GM19043 (cell line): ENCODE measurements at regions not wholly inside any gene's neighbourhood (a gene's known extent, or its start where the extent isn't known, plus 50 kb on each side); places are given as distances from the start of the nearest gene placed in this dataset.

Experiments
- ATAC-seq: cut with Tn5 transposase; IDR thresholded peaks from one replicate; pipeline ENCODE4 v1.9.1; 2021; ENCODE audit warnings: low read depth; ENCODE audit not compliant: unreplicated experiment

DNA sequence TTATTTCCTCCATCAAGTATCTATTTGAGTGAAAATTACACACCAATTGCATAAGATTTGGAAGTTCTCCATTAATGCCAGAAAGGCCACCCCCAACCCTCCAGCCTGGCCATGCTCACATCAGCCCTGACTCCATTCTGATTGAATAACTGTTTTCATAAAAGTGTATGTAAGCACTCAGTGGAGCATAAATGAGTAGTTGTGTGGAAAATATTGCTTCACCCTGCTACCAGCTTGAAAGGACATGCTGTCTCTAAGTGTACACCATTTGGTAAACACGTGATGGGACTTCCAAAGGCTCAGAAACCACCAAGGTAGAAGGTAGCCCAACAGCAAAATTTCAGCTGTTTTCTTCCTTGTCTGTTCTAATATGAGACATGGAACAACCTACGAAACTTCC is 393.8 kb downstream of the ZNF385D start:
- ATAC-seq = no peak

- ATAC-seq = no peak
Observed at GRCh38 chr3:21356402-21356801, 394.6 kb downstream of the ZNF385D start.

DNA sequence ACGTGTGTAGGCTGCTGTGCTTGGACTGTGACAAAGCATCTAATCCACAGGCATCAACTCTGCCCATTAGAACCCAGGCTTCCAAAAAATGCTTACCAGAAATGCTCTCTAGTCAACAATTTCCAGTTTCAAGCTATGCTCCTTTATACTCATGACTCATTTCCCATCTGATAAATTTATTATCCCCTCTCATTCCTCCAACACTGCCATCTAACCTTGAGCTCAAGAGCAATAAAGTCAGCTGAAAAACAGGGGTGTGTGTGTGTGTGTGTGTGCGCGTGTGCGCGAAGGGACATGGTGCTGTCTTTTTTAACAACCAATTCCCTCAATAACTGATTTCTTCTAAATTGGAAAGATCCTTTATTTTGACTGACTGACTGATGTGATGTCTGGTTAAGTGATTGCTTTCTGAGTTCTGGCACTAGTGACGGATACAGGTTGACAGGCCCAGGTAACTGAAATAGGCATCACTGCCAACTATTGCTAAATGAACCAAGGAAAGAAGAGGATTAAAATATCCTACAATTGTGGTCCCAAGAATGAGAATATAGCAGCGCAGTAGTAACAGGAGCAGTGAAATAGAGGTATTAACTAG is 405.5 kb downstream of the ZNF385D start:
- no peak for ATAC-seq

GRCh38 chr3:21331857-21332256 is 419.2 kb downstream of the ZNF385D start:
- no peak for ATAC-seq

GRCh38 chr3:21331321-21331720 is 419.7 kb downstream of the ZNF385D start:
- ATAC-seq = no peak

GRCh38 chr3:21330293-21330692 is 420.7 kb downstream of the ZNF385D start:
- ATAC-seq = peak; percentile 76

DNA sequence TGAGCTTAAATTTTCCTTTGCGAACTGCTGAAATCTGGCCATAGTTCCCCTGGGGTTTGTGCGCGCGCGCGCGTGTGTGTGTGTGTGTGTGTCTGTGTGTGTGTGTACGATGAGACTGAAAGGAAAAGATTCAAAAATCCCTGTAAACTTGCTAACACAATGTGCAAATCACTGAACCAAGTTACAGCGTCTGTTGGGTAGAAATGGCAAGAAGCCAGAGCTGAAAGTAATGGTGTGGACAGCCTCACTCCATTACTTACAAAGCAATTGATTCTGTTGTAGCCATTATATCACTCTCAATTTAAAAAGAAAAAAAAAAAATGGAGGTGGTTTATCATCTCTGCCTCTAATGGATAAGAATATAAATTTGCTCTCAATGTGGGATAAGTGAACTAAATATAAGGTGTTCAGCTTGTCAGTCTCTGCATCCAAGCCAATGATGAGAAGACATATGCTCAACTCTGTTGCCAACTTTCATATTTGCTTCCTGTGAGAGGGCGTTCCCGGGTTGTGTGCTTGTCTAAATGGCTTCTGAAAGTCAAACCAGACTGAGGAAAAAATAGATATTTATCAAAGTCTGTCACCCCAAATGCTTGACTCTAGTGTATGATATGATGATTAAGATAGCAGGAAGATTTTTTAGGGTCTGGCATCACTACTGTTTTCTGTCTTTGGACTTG is 422.2 kb downstream of the ZNF385D start:
- no peak for ATAC-seq

DNA sequence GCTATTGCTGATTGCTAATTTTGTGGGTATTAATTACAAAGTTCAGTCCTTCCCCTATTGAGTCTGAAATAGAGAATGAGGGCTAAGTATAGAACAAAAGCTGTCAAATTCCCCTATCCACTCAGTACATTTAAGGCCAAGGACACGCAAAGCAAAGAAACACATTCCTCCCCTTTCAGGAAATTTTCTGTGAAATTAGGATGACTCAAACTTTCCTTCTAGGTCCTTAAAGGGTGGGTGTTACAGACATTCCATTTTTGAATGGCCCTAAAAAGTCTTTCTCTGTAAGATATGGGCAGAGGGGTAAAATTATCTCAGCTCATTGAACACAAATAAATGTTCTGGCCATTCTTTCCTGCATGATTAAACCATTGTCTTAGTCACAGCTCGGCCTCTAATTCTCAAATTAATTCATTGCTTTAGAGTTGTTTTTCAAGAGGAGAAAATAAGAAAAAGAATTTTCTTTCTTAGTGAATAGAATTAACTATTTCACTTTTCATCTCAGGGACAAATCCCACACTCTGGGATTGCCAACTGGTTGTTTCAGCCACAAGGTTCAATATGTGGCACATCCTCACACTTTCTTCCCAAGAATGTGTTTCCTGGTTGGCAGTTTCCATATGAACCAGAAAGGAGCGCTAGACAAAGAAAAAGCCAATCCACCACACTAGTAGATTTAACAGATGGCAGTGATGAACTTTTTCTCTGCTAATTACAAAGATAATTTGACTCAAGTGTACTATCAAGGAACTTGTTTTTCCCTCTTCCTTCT is 424.1 kb downstream of the ZNF385D start:
- ATAC-seq = no peak

GRCh38 chr3:21314688-21315087 is 436.3 kb downstream of the ZNF385D start:
- no peak for ATAC-seq

GRCh38 chr3:21310891-21311290 is 440.1 kb downstream of the ZNF385D start:
- ATAC-seq = no peak

DNA sequence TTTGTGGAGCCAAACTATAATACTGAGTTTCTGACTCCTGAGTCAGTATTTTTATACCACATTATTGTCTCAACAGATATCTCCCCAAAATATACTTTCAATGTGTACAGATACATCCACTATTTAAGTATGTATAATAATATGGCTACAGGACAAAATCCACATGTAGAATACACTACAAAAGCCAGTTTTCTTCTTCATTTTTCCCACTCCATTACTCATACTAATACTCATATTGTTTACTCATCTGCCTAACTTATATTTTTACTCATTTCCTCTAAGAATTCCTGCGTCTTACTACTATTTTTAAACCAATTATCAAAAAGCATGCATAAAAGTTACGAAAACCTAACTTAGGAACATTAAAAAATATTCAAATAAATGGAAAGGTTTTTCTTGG is 440.8 kb downstream of the ZNF385D start:
- no peak for ATAC-seq

DNA sequence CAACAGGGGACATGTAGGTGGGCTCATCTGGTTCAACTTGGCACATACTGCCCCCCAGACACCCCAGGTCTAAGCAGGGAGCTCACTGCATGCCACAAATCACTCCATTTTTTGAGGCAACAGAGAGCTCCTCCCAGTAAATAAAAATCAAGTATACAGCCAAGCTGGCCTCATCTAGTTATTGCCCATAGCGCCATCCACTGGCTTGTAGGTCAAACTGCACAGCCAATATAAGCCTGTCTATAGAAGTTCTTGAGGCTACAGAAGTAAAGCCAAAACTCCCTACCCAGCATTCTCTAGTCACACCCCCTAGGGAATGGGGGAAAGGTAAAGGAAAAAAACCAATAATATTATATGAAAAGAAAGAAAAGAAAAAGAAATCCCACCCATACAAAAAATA is 453.7 kb downstream of the ZNF385D start:
- ATAC-seq = no peak

DNA sequence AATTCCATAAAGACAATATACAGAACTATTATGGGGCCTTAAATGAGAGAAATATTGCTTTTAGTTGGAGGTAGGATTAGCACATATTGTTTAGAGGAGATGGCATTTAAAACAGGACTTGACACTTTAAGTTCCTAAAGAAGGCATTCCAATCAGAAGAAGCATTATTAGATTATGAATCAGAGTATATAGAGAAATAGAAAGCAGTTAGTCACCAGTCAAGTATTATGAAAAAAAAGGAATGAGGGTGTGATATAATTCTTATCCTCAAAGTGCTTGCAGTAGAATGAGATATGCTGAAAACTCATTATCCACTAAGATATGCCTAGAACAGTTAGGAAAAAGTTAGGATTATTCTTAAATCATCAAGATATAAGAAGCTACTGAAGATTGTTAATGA is 456.2 kb downstream of the ZNF385D start:
- no peak for ATAC-seq

- no peak for ATAC-seq
Observed at GRCh38 chr3:21292971-21293370, 458.0 kb downstream of the ZNF385D start.

DNA sequence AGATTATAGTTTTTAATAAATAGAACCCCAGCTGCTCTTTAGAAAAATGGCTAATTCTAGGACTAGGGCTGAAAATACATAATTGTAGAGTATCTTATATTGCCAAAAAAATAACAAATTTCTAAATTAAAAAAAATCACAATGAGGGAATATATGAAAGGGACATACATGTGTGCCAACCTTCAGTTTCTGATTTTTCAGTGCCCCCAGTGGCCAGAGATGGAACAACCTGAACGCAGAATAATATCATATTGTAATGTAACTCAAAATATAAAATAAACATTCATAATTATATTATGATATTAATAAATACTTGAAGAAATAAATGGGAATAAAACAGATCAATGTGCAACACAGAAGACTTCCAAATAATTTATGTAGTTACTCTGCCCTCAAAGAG is 460.5 kb downstream of the ZNF385D start:
- ATAC-seq = no peak

DNA sequence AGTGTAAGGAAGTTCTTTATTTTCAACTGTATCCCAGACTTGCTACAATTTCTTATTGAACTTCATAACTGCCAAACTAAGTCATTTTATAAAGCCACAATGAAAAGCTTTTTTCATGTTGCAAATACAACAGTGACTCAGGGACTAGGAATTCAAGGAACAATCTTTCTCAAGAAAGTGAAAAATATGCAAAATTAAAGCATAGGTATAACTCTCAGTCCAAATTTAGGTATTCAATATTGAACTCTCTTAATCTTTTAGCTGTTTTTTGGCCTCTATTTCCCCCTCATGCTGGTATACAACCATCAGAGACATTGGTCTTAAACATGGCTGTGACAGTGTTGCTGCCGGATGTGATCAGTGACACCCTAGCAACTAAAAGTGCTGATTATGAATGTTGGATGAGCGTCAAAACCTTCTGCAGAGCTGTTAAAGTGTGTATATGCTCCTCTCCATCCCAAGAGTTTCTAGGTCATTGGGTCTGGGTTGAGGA is 476.9 kb downstream of the ZNF385D start:
- ATAC-seq = no peak

GRCh38 chr3:21273259-21274025 is 477.6 kb downstream of the ZNF385D start:
- no peak for ATAC-seq

DNA sequence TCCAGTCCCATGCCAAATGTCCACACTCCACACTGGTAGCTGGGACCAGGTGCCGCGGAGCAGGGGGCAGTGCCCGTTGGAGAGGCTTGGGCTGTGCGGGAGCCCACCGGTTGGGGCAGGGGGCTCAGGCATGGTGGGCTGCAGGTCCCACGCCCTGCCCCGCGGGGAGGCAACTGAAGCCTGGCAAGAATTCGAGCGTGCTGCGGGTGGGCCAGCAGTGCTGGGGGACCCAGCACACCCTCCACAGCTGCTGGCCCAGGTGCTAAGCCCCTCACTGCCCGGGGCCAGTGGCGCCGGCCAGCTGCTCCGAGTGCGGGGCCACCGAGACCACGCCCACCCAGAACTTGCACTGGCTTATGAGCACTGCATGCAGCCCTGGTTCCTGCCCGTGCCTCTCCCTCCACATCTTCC is 479.4 kb downstream of the ZNF385D start:
- no peak for ATAC-seq

GRCh38 chr3:21269882-21270281 is 481.1 kb downstream of the ZNF385D start:
- no peak for ATAC-seq

DNA sequence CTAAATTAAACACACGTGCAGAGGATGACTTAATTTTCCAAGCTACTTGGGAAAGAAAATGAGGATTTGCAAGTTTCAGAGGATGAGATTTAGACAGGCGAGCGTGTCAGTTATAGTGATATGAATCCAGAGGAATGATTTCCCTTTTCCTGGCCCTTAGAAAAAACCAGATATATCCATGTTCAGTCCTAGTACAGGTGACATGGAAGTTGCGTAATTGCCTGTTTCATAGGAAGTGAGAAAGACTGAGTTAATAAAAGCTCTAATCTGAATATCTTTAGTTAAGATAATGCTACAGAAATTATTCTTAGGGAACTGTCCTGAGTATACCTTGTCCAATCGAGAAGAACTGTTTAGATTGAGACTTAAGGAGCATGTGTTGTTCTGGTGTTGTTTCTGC is 490.5 kb downstream of the ZNF385D start:
- no peak for ATAC-seq

GRCh38 chr3:21259896-21260295 is 491.1 kb downstream of the ZNF385D start:
- no peak for ATAC-seq
